ENCODE measurements at regions not wholly inside any gene's neighbourhood (a gene's known extent, or its start where the extent isn't known, plus 50 kb on each side); places are given as distances from the start of the nearest gene placed in this dataset.
"Not testable (repeated sequence)": the region's sequence is repeated elsewhere in the genome, so short reads cannot be mapped to it uniquely, and the experiment has no call there.

- DNase-seq (ENCODE audit: low read depth) = no peak
Observed at GRCh38 chr18:71233177-71233576, 944.3 kb downstream of the SOCS6 start.

- no peak for DNase-seq (ENCODE audit: low read depth)
Observed at GRCh38 chr18:71223486-71223885, 934.6 kb downstream of the SOCS6 start.

GRCh38 chr18:71221405-71221804 lies 932.6 kb downstream of the SOCS6 start:
- no peak for DNase-seq (ENCODE audit: low read depth)

DNA sequence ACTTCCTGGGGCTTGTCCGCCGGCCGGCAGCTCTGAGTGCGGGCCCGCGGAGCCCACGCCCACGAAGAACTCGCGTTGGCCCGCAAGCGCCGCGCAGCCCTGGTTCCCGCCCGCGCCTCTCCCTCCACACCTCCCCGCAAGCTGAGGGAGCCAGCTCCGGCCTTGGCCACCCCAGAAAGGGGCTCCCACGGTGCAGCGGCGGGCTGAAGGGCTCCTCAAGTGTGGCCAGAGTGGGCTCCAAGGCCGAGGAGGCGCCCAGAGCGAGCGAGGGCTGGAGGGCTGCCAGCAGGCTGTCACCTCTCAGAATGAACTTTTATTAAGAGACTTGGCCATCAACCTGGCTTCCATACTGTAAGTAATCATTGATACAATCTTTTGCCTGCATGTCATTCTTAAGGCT lies 923.9 kb downstream of the SOCS6 start:
- not testable (repeated sequence) for DNase-seq (ENCODE audit: low read depth)

DNA sequence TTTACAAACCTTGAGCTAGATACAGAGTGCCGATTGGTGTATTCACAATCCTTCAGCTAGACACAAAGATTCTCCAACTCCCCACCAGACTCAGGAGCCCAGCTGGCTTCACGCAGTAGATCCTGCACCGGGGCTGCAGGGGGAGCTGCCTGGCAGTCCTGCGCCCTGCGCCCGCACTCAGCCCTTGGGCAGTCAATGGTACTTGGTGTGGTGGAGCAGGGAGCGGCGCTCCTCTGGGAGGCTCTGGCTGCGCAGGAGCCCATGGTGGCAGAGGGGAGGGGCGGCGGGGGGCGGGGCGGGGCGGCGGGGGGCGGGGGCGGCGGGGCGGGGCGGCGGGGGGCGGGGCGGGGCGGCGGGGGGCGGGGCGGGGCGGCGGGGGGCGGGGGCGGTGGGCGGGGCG lies 923.4 kb downstream of the SOCS6 start:
- DNase-seq (ENCODE audit: low read depth) = no peak

DNA sequence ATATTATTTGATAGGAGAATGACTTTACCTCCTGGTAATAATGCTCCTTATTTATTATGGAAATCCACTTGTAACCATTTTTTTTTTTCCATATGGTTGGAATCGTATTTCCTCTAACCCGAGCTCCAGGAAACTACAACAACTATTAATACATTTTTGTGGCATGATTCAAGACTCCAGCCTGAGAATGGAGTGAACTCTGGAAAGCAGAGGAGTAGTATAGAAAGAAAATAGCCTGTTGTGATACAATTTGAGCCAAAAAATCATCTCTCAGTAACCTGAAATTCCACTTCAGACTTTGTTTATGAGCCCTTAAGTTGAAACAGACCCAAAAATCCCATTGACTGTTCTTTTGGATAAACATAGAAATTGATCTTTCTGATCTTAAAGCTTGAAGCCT lies 921.1 kb downstream of the SOCS6 start:
- DNase-seq (ENCODE audit: low read depth) = no peak

DNA sequence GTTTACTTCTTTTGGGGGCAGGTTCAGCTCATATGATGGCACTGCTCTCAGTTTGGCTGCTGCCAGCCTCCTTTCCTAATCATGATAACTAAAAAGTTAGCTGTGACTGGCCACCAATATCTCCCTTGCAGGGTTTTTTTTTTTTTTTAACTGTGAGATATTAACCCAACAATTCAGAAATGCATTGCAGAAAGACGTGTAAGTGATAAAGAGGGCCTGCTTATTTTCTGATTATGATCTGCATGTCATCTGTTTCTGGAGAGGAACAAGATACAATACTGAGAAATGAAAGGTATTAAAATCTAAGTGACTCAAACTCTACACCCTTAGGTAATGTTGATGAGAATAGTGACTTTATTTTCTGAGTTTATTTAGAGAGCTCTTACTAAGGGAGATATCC lies 905.6 kb downstream of the SOCS6 start:
- DNase-seq (ENCODE audit: low read depth) = no peak

- no peak for DNase-seq (ENCODE audit: low read depth)
Observed at GRCh38 chr18:71189581-71189980, 900.7 kb downstream of the SOCS6 start.

- no peak for DNase-seq (ENCODE audit: low read depth)
Observed at GRCh38 chr18:71168557-71169145, 879.8 kb downstream of the SOCS6 start.

GRCh38 chr18:71136487-71136886 lies 847.6 kb downstream of the SOCS6 start:
- DNase-seq (ENCODE audit: low read depth) = no peak

DNA sequence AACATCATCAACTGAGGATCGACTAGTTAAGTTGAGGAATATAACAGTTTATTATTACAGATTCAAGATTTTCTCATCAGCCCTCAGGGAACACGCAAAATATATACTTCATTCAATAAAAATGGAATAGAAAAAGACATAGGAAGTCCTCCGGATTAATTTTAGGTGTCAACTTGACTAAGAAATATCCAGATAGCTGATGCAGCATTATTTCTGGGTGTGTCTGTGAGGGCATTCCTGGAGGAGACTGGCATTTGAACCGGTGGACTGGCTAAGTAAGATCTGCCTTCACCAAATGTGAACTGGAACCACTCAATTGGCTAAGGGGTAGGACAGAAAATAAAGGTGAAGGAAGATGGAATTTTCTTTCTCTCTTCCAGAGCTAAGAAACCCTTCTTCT lies 845.3 kb downstream of the SOCS6 start:
- DNase-seq (ENCODE audit: low read depth) = no peak

DNA sequence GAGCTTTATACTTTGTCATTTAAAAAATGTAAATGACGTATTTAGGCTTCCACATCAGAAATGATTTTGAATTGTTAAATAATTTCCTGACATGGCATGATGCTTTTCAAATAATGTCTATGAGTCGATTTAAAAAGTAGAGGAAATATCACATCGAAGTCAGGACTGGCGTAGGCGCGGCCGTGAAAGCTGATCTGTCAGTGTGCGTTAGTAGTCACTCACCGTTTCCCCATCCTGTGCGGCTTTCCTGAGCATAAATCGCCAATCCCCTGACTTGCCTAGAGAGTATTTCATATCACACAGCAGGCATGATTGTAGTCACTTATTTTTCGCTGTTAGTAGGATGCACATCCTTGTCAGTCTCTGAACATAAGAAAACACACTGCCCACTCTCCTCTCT lies 843.1 kb downstream of the SOCS6 start:
- DNase-seq (ENCODE audit: low read depth) = no peak

- DNase-seq (ENCODE audit: low read depth) = no peak
Observed at GRCh38 chr18:71130351-71130750, 841.5 kb downstream of the SOCS6 start.

DNA sequence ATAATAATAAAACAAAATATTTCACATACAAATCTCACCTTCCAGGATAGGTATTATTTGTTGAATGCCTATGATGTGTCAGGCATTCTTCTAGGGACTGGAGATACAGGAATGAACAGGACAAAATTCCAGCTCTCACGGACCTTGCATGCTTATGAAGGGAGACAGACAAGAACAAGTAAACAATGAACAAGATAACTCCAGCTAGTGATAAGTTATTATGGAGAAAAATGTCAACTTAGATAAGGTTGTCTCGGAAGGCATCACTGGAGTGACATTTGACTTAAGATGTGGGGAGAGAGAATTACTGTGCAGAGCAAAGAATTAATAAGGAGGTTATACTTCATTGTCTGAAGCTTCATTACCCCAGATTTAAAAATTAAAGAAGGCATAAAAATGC lies 836.7 kb downstream of the SOCS6 start:
- no peak for DNase-seq (ENCODE audit: low read depth)

DNA sequence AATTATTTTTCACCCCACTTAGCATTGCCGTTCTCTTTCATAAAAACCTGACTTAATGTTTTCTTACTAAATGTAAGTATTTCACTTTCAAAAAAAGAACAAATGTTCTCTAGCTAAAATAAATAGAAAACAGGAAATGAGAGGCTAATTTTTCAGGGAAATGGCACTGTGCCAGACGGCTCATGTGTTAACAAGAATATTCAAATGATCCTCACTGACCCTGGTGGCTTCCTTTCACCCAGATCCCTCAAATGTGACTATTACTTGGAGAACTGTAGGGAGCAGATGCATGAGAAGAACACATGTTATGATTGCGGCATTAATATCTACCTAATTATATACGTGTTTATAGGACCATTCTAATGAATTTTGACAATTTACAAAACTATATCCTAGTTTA lies 827.7 kb downstream of the SOCS6 start:
- no peak for DNase-seq (ENCODE audit: low read depth)

DNA sequence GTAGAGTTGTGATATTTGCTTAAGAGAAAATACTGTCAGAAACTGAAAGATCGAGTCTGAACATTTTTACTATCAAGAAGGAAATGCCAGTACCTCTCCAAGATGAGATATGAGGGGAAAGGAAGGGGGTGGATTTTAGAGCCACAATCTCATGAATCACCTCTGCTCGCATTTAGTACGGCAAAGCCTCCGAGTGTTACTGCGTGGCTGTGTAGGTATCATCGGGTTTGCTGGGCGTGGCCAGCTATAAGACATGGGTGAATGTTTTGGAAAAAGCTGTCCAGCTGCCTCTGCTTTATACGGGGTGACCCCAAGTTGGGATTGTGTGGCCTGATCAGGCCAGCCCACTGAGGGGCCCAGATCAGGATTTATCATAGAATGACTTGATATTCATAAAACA lies 826.4 kb downstream of the SOCS6 start:
- DNase-seq (ENCODE audit: low read depth) = no peak

GRCh38 chr18:71114550-71115210 lies 825.8 kb downstream of the SOCS6 start:
- DNase-seq (ENCODE audit: low read depth) = no peak

DNA sequence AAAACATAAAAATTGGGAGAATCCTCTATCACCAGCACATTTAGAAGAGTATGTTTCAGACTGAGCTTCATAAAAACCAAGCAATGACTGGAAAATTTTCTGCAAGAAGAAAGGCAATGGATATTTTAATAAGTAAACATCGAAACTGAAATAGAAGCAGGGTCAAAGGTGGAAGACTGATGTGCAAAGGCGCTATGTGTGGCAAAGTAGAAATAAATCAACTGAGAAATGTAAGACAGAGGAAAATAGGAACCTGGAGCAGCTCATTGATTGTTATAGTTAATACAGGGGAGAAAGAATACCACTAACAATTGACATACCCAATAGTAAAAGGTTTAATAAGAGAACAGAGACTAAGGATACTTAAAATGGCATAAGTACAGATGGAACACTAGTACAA lies 818.4 kb downstream of the SOCS6 start:
- DNase-seq (ENCODE audit: low read depth) = no peak

- no peak for DNase-seq (ENCODE audit: low read depth)
Observed at GRCh38 chr18:71106701-71107100, 817.9 kb downstream of the SOCS6 start.

- DNase-seq (ENCODE audit: low read depth) = no peak
Observed at GRCh38 chr18:71105994-71106546, 817.2 kb downstream of the SOCS6 start.

- no peak for DNase-seq (ENCODE audit: low read depth)
Observed at GRCh38 chr18:71105078-71105819, 816.4 kb downstream of the SOCS6 start.

DNA sequence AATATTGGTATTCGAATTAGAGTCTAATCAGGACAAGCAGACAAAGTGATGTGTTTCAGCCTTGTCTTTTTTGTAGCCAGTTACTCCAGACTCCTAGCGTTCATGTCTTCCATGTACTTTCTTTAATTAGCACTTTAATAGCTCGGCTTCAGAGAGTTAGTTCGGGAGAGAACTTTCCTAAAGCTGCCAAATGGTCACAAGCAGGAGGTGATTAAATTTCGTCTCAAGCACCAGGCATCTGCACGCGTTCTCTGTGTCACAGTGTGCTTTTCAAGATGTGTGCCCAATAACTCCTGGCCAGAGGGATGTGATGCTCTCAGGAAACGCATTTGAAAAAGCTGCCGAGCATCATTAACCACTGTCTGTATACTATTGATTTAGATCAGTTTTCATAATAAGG lies 790.8 kb downstream of the SOCS6 start:
- DNase-seq (ENCODE audit: low read depth) = no peak

GRCh38 chr18:71077451-71077850 lies 788.6 kb downstream of the SOCS6 start:
- no peak for DNase-seq (ENCODE audit: low read depth)
